Skin epidermis (tissue), 12 donors: ENCODE measurements at regions not wholly inside any gene's neighbourhood (a gene's known extent, or its start where the extent isn't known, plus 50 kb on each side); places are given as distances from the start of the nearest gene placed in this dataset.

Experiments used
- H3K27ac ChIP-seq, 21 experiments: fragments of 200-600 bp; sonication (generic) in 11 of 21; one replicate each; pipeline ENCODE4 v1.5.0; 2020; ENCODE audit warnings: mild to moderate bottlenecking in 3 of 21, inconsistent platforms in 2 of 21, moderate library complexity in 2 of 21
- H3K4me3 ChIP-seq, 7 experiments: fragments of 200-600 bp; sonication (generic) in 2 of 7; one replicate each; pipeline ENCODE4 v1.5.0; 2020; ENCODE audit warnings: inconsistent platforms in 2 of 7, mild to moderate bottlenecking in 2 of 7, moderate library complexity in 1 of 7

GRCh38 chr1:193806079-193807048 lies 620.0 kb upstream of the B3GALT2 start:
- Histone ChIP-seq H3K4me3 (no peak overlapping the region), H3K27ac (no peak overlapping the region)

- H3K27ac ChIP-seq: no peak overlapping the region
- H3K4me3 ChIP-seq: no peak overlapping the region
These were observed 613.7 kb upstream of the B3GALT2 start for GRCh38 chr1:193799948-193800690.

GRCh38 chr1:193799371-193799770 lies 613.0 kb upstream of the B3GALT2 start:
- Histone ChIP-seq H3K27ac (no peak overlapping the region), H3K4me3 (no peak overlapping the region)

GRCh38 chr1:193794239-193794638 lies 607.8 kb upstream of the B3GALT2 start:
- Histone ChIP-seq H3K4me3 (no peak overlapping the region), H3K27ac (no peak overlapping the region)

- H3K4me3 ChIP-seq: no peak overlapping the region
- H3K27ac ChIP-seq: no peak overlapping the region
These were observed 605.3 kb upstream of the B3GALT2 start for GRCh38 chr1:193791746-193792145.

DNA sequence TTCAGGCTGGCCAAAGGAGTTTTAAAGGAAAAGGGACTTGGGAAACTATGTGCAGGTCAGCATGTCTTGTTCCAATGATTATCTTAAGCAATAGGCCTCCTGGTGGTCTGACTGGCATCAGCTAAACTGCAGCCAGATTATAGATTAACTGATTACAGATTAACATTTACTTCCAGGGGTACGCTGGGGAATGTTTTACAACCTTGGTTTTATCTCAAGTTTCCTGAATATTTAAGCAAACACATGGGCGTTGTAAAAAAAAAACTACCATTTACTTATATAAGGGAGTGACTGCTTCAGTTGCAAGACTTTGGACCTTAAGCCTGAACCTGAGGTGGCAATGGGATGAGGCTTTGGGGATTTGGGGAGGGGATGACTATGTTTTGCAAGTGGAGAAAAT lies 600.6 kb upstream of the B3GALT2 start:
- no peak overlapping the region for H3K4me3 ChIP-seq
- H3K27ac ChIP-seq: no peak overlapping the region

- no peak overlapping the region for H3K27ac ChIP-seq
- H3K4me3 ChIP-seq: no peak overlapping the region
These were observed 599.5 kb upstream of the B3GALT2 start for GRCh38 chr1:193785850-193786420.

DNA sequence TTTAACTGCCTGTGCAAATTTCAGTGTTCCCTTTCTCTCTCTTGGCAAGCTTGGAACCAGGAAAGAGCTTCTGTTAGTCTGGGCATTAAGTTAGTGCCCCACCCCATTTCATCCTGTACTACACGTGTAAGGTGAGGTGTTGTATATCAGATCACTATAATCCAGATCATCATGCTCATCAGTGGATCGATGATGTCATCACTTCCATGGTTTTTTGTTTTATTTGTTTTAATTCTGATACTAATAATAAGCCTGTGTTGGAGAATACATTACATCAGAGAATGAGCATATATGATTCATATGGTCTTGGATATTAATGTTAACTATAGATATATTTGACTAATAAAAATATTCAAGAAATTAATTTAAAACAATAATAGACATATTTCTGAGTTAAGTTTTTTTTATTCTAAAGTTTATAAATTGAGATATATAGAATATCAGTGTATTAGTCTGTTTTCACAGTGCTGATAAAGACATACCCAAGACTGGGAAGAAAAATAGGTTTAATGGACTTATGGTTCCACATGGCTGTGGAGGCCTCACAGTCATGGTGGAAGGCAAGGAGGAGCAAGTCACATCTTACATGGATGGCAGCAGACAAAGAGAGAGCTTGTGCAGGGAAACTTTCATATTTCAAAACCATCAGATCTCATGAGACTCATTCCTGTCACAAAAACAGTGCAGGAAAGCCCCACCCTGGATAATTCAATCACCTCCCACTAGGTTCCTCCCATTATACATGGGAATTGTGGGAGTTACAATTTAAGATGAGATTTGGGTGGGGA lies 588.3 kb upstream of the B3GALT2 start:
- no peak overlapping the region for H3K27ac ChIP-seq
- no peak overlapping the region for H3K4me3 ChIP-seq

- H3K4me3 ChIP-seq: no peak overlapping the region
- H3K27ac ChIP-seq: no peak overlapping the region
These were observed 585.2 kb upstream of the B3GALT2 start for GRCh38 chr1:193771596-193771995.

DNA sequence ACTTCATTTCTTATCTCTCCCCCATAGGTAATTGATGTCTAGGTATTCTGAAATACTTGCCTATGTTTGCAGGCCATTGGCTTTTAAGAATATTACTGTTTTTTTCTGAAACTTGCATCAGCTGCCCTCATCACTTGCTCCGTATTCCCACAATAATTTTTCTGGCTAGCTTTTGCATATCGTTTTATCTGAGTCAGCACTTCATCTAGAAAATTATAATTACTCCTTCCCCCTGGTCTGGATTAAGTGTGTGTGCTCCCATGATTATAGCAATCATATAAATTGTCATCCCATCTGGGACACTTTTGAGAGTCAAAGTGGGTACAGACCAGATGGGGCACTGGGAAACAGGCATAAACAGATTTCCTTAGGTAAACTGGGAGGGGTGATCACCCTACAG lies 583.2 kb upstream of the B3GALT2 start:
- no peak overlapping the region for H3K27ac ChIP-seq

GRCh38 chr1:193767886-193768285 lies 581.5 kb upstream of the B3GALT2 start:
- no peak overlapping the region for H3K27ac ChIP-seq
- H3K4me3 ChIP-seq: no peak overlapping the region

More for the DNA sequence above, 583.2 kb upstream of the B3GALT2 start:
- no peak overlapping the region for H3K4me3 ChIP-seq

DNA sequence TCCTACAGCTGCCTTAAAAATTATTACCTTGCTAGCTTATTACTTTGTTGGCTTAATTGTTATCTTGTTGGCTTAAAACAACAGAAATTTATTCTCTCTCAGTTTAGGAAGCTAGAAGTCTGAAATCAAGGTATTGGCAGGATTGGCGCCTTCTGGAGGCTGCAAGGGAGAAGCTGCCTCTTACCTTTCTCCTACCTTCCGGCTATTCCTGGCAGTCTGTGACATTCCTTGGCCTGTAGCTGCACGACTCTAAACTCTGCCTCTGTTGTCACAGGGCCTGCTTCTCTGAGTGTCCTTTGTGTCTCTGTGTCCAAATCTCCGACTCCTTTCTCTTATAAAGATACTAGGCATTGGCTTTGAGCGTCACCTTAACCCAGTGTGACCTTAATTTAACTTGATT lies 579.9 kb upstream of the B3GALT2 start:
- Histone ChIP-seq H3K27ac (no peak overlapping the region), H3K4me3 (no peak overlapping the region)

GRCh38 chr1:193763266-193763665 lies 576.9 kb upstream of the B3GALT2 start:
- no peak overlapping the region for H3K27ac ChIP-seq
- no peak overlapping the region for H3K4me3 ChIP-seq

DNA sequence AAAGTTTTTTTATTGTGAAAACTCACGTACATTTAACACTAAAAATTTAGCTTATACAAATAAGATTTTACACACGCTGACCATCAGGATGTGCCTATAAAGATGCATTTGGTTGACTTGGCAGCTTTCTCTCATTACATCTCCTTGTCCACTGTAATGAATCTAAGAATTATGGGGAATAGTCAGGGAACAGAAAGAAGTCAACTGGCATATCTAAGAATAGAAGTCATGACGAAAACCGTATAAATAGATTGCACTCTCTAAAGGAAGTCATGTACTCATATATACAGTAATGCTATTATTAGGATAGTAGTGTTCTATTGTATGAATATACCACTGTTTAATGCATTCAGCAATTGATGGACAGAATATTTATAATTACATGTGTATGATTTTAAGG lies 575.8 kb upstream of the B3GALT2 start:
- H3K4me3 ChIP-seq: no peak overlapping the region
- no peak overlapping the region for H3K27ac ChIP-seq

- Histone ChIP-seq H3K4me3 (no peak overlapping the region), H3K27ac (no peak overlapping the region)
These were observed 569.0 kb upstream of the B3GALT2 start for GRCh38 chr1:193755441-193755840.

DNA sequence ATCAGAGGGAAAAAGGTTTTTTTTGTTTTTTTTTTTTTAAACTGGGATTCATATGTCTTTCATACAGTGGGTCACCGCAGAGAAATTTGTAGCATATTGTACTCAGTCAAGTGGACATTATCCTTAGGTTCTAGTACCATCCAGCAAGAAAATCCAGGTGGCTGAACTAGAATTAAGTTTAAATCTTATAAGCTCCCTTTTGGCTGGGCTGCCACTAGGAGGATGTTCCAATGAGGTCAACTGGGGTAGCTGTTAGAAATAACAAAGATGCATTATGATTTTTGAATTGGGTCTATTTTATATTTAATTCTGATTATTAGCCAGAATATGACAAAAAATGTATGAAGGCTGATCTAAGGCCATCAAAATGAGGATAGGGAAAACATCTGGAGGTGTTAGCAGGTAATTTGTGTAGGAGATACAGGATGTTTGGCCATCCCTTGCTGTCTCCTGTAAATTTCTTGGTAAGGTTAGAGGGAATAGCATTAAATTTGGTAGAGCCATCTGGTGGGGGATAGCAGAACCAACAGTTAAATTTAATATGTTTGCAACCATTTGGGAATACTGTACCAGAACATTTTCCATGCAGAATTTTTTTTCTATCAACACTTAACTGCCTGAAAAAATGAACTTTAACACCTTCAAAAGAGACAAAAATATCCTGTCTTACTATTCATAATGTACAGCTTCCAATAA lies 568.5 kb upstream of the B3GALT2 start:
- Histone ChIP-seq H3K4me3 (no peak overlapping the region), H3K27ac (no peak overlapping the region)

- Histone ChIP-seq H3K27ac (no peak overlapping the region), H3K4me3 (no peak overlapping the region)
These were observed 567.7 kb upstream of the B3GALT2 start for GRCh38 chr1:193754151-193754550.

DNA sequence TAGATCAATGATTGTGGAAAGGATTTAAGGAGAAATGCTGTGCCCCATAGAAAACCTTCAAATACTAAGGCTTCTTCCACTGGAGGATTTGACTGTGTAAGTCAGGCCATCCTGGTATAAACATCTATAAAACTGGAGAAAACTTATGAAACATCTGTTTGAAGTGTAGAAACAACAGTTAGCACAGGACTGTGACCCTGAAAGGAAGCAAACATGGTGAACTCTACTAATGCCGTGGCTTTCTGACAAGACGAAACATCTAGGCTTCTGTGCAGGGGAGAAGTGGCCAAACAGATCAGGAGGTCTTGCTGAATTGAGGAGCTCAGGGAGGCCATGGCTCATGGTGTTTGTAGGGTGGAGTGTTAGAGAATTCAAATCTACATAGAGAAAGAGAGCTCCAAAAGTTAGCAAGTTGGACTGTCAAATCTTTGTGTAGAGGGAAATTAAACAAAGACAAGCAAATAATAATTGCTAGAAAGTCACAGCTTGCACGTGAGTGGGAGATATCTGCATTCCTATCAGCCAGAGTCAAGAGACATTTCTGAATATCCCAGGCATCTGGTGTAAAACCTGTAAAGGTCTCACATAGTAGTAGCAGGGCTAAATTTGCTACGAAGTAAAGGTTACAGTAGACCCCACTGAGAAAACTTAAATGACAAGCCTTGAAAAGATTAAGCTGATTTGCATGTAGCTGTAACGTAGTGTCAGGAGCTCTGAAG lies 566.8 kb upstream of the B3GALT2 start:
- H3K27ac ChIP-seq: no peak overlapping the region
- H3K4me3 ChIP-seq: no peak overlapping the region

DNA sequence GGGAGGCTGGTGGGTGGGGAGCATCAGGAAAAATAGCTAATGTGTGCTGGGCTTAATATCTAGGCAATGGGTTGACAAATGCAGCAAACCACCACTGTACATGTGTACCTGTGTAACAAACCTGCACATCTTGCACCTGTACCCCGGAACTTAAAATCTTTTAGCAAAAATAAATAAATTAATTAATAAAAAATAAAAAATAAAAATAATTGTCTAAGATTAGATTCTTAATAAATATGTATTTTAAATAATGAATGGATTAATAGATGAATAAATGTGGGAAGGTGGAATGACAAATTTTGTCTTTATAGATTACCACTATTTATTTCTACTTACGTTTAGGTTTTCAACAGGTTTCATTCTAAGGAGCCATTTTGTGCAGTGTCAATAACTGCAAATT lies 563.5 kb upstream of the B3GALT2 start:
- no peak overlapping the region for H3K27ac ChIP-seq
- H3K4me3 ChIP-seq: no peak overlapping the region
